C4-2B (cell line): ENCODE measurements at regions not wholly inside any gene's neighbourhood (a gene's known extent, or its start where the extent isn't known, plus 50 kb on each side); places are given as distances from the start of the nearest gene placed in this dataset.

ENCODE experiments used
- CTCF ChIP-seq: fragments of 450-650 bp; conservative IDR thresholded peaks from 2 replicates; pipeline ENCODE4 v1.5.1; 2017; ENCODE audit warnings: mild to moderate bottlenecking
- ZFX ChIP-seq: fragments of 450-650 bp; IDR thresholded peaks from 2 replicates; pipeline ENCODE4 v1.6.1; 2017

- TF ChIP-seq CTCF (no peak), ZFX (no peak)
Observed at GRCh38 chr12:102730996-102731395, 186.0 kb downstream of the PAH start.
